Suprapubic skin (tissue), 3 donors: ENCODE measurements at regions not wholly inside any gene's neighbourhood (a gene's known extent, or its start where the extent isn't known, plus 50 kb on each side); places are given as distances from the start of the nearest gene placed in this dataset.

ENCODE experiments used
- CTCF ChIP-seq, 2 donors: fragments of 200-600 bp in 1 of 2; fragments of 450-650 bp in 1 of 2; sonication (generic) in 1 of 2; IDR thresholded peaks; one replicate each; pipeline ENCODE4 v1.5.1; 2016 to 2019; ENCODE audit warnings: antibody characterized with exemption in 2 of 2, mild to moderate bottlenecking in 1 of 2, moderate library complexity in 1 of 2
- POLR2A ChIP-seq, 2 donors: fragments of 450-650 bp; IDR thresholded peaks; one replicate each; pipeline ENCODE4 v1.6.1; 2017; ENCODE audit warnings: antibody characterized with exemption in 2 of 2, mild to moderate bottlenecking in 2 of 2, moderate library complexity in 2 of 2

GRCh38 chr3:8186213-8186612, 315.4 kb upstream of the LMCD1 start:
- TF ChIP-seq POLR2A (IDR thresholded peaks at IDR 0.05) (no peak), CTCF (IDR thresholded peaks at IDR 0.05) (no peak)
